ENCODE measurements at regions not wholly inside any gene's neighbourhood (a gene's known extent, or its start where the extent isn't known, plus 50 kb on each side); places are given as distances from the start of the nearest gene placed in this dataset.
"Not testable (repeated sequence)": the region's sequence is repeated elsewhere in the genome, so short reads cannot be mapped to it uniquely, and the experiment has no call there.

DNA sequence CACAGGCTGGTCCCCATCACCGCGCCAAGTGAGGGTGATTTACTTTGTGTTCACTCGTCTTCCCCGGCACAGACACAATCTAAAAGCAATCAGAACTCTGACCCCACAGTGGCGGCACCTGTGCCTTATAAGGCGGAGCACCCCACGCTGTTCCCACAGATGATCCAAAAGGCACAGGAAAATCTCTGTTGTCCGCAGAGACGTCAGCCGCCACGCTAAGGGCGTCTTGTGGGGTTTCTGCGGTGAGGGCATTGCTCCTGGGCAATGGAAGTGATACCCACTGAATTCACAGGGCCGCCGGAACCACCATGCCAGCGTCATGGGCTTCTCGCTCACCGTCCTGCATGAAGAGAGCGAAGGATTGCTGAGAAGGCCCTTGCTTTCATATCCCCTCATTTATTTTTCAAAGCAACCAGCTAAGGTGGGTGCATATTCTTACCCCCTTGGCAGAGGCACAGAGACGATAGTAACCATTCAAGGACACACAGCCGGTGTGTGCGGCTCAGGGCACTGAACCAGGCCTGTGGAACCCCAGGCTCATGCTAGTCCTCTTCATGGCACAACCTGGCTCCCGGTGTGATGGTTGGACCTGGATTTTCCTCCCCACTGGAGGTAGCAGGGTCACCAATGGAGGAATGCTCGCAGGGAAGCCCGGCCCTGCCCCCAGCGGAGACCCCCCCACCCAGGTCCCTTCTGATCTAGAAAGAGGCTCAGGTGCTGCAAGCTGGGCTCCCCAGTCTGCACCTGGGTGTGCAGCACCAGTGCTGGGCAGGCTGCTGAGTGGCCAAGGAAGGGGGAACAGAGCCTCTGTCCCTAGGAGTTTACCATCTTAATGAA is 279.0 kb downstream of the TCERG1L start:
- Histone ChIP-seq H3K9me3 (ENCODE audit: low read depth, low read length) (no peaks in the 10 kb centered on the region), H3K27me3 (ENCODE audit: insufficient read depth, low read length) (no peaks in the 10 kb centered on the region), H3K4me1 (ENCODE audit: insufficient read depth, low read length) (no peaks in the 10 kb centered on the region), H3K4me3 (ENCODE audit: low read length) (no peak overlapping the region)

- H3K4me1 ChIP-seq (ENCODE audit: insufficient read depth, low read length): no peaks in the 10 kb centered on the region
- H3K27me3 ChIP-seq (ENCODE audit: insufficient read depth, low read length): no peaks in the 10 kb centered on the region
- H3K9me3 ChIP-seq (ENCODE audit: low read depth, low read length): no peaks in the 10 kb centered on the region
- no peak overlapping the region for H3K4me3 ChIP-seq (ENCODE audit: low read length)
Observed at GRCh38 chr10:131033166-131034085, 278.1 kb downstream of the TCERG1L start.

- H3K4me3 ChIP-seq (ENCODE audit: low read length): no peak overlapping the region
- no peaks in the 10 kb centered on the region for H3K27me3 ChIP-seq (ENCODE audit: insufficient read depth, low read length)
- no peaks in the 10 kb centered on the region for H3K4me1 ChIP-seq (ENCODE audit: insufficient read depth, low read length)
- no peaks in the 10 kb centered on the region for H3K9me3 ChIP-seq (ENCODE audit: low read depth, low read length)
Observed at GRCh38 chr10:131034451-131034850, 277.1 kb downstream of the TCERG1L start.

DNA sequence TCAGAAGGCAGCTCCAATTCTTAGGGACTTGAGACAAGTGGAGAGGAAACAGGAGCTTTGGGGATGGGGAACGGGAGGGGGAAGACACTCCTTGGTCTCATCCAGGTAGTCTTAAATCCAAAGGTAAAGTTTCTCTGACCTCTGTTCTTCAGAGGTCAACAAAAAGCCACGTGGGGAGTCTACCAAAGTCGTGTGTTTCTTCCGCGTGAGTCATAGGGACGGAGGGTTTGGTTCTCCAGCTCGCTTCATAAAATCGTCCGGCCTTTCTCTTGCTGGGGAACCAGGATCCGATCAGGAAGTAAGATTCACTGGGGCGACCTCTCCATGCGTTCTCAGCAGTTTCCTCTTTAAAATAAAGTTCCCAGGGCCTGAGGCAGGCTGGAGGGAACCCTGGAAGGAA is 275.7 kb downstream of the TCERG1L start:
- no peaks in the 10 kb centered on the region for H3K27me3 ChIP-seq (ENCODE audit: insufficient read depth, low read length)
- H3K4me3 ChIP-seq (ENCODE audit: low read length): no peak overlapping the region
- H3K9me3 ChIP-seq (ENCODE audit: low read depth, low read length): no peaks in the 10 kb centered on the region
- no peaks in the 10 kb centered on the region for H3K4me1 ChIP-seq (ENCODE audit: insufficient read depth, low read length)

GRCh38 chr10:131038056-131038455 is 273.5 kb downstream of the TCERG1L start:
- no peaks in the 10 kb centered on the region for H3K9me3 ChIP-seq (ENCODE audit: low read depth, low read length)
- no peaks in the 10 kb centered on the region for H3K27me3 ChIP-seq (ENCODE audit: insufficient read depth, low read length)
- H3K4me3 ChIP-seq (ENCODE audit: low read length): no peak overlapping the region
- no peaks in the 10 kb centered on the region for H3K4me1 ChIP-seq (ENCODE audit: insufficient read depth, low read length)

GRCh38 chr10:131041031-131041430 is 270.5 kb downstream of the TCERG1L start:
- no peaks in the 10 kb centered on the region for H3K4me1 ChIP-seq (ENCODE audit: insufficient read depth, low read length)
- no peaks in the 10 kb centered on the region for H3K27me3 ChIP-seq (ENCODE audit: insufficient read depth, low read length)
- H3K4me3 ChIP-seq (ENCODE audit: low read length): no peak overlapping the region
- no peaks in the 10 kb centered on the region for H3K9me3 ChIP-seq (ENCODE audit: low read depth, low read length)

DNA sequence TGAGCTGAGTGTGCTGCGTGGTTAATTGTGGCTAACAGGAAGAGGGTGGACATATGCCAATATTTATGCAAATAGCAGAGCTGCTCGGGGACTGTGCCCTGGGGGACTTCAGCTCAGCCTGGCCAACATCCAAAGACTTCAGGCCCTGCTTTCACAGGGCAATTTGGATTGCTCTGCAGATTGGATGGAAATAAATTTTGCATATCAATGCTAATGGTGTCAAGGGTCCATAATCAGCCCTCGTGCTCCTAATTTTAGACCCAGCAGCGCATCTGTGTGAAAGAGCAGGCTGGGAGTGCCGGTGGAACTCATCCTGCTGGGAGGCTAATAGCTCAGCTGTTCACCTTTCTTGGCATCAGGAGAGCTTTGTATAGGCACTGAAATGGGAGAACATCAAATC is 270.1 kb downstream of the TCERG1L start:
- no peaks in the 10 kb centered on the region for H3K9me3 ChIP-seq (ENCODE audit: low read depth, low read length)
- no peaks in the 10 kb centered on the region for H3K4me1 ChIP-seq (ENCODE audit: insufficient read depth, low read length)
- no peaks in the 10 kb centered on the region for H3K27me3 ChIP-seq (ENCODE audit: insufficient read depth, low read length)
- no peak overlapping the region for H3K4me3 ChIP-seq (ENCODE audit: low read length)

- H3K27me3 ChIP-seq (ENCODE audit: insufficient read depth, low read length); H3K4me3 ChIP-seq (ENCODE audit: low read length); H3K4me1 ChIP-seq (ENCODE audit: insufficient read depth, low read length); H3K9me3 ChIP-seq (ENCODE audit: low read depth, low read length): not testable (repeated sequence)
Observed at GRCh38 chr10:131042015-131042414, 269.5 kb downstream of the TCERG1L start.

All from mononuclear cell (primary cell).